Superior temporal gyrus (tissue), 1 donor: ENCODE measurements at regions not wholly inside any gene's neighbourhood (a gene's known extent, or its start where the extent isn't known, plus 50 kb on each side); places are given as distances from the start of the nearest gene placed in this dataset.
A peak's percentile ranks its signal among the peaks of the same experiment; 100 is the strongest.

ENCODE experiments used
- DNase-seq: peaks from one replicate; pipeline ENCODE4 v3.0.0-alpha.2; 2016; ENCODE audit errors: extremely low spot score

DNA sequence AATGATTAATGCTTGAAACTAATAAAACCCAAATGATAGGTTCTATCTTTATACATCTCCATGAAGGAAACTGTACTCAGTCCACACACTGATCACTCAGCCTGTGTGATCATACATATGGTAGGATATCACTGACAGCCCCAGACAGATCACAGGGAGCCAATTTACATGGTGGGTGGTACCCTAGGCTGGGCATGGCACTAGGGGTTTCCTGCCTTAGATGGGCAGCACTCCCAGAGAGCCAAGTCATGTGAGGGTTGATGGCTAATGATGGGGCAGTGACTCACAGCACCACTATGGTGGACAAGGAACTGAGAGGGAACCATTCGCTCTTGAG is 89.6 kb upstream of the PTPRR start:
- no peak for DNase-seq

DNA sequence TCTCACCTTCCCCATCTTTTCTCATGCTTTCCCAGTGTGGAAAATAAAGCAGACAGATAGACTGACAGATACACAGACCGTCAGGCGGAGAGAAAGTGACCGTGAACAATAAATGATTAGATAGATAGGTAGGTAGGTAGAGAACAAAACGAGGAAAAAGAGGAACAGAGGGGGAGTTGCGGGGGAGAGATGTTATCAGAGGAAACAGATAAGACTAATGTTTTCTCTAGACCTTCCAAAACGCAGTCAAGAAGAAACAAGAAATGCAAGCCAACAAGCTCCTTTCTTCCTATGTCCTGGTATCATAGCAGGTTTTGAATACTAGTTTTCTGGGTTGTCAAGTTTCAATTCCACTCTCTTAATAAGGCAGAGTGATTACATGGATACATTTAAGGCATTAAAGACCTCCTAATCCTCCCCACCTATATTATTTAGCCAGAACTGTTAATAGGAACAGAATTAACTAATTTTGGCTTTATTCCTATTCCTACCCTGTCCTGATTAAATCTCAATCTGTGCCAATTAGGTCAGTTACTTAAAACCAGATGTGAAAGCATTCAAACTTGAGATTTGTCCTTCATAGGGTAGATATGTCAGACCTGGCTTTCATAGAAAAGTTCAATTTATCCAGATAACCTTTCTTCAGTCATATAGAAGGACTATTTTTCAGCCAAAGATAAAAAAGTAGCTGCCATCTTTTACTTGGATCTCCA is 89.0 kb upstream of the PTPRR start:
- no peak for DNase-seq

GRCh38 chr12:71008616-71009015 is 88.1 kb upstream of the PTPRR start:
- no peak for DNase-seq

DNA sequence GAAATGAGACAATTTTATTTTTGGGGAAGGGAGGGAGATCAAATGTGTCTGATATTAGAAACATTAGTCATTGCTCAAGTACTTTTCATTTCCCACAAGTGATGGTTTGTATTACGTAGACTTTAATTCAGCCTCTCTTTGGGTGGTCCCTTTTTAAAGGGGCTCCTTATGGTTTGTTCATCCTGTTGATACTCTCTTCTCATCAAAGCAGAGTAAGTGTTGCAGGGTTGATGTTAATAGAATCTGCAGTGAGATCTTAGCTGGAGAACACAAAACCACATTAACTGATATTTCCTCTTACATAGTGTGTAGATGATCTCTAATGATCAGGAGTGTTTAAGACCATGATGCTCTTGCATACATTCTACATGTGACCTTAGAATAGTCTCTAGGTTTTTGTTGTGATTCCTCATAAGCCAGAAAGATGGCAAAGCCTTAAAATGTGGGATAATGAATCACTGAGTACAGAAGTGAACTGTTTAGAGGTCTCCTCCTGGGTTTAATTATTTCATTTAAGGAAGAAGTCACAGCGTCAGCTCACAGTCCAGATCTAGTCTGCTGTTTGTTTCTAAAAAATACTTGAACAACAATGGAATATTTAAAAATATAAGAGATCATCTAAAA is 87.4 kb upstream of the PTPRR start:
- no peak for DNase-seq

- DNase-seq, result no peak
Observed at GRCh38 chr12:71007020-71007419, 86.5 kb upstream of the PTPRR start.

GRCh38 chr12:71005166-71005565 is 84.6 kb upstream of the PTPRR start:
- DNase-seq, result no peak

GRCh38 chr12:71004578-71004977 is 84.0 kb upstream of the PTPRR start:
- no peak for DNase-seq

DNA sequence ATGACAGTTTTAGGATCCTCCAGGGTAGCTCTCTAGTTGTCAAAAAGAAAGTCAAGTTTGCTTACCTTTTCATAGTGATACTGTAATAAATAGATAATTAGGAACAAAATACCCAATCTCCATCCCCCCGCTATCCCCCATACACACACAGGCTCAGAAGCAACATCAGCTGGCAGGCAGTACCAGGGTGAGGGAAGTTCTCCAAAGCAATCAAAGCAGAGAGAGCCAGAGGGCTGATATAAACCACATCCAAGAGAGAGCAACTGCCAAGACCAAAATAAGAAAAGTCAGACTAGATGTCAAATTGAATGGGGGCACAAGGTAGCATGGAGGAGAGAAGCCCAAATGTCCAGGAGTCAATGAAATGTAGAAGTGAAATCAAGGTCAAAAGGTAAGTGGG is 80.2 kb upstream of the PTPRR start:
- DNase-seq, result no peak

DNA sequence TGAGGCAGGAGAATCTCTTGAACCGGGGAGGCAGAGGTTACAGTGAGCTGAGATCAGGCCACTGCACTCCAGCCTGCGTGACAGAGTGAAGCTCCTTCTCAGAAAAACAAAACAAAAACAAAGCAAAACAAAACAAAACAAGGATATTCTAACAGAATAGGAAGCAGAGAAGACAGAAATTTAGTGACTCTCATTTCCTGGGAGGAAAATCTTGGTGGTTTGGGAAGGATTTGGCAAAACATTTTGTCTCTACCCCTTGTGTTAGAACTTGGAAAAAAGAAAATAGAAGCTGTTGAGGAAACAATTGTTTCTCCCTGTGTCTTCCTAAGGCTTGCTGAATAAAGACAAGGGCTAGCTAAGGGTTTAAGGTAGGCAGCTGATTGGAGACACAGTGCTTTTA is 79.7 kb upstream of the PTPRR start:
- DNase-seq, result no peak

DNA sequence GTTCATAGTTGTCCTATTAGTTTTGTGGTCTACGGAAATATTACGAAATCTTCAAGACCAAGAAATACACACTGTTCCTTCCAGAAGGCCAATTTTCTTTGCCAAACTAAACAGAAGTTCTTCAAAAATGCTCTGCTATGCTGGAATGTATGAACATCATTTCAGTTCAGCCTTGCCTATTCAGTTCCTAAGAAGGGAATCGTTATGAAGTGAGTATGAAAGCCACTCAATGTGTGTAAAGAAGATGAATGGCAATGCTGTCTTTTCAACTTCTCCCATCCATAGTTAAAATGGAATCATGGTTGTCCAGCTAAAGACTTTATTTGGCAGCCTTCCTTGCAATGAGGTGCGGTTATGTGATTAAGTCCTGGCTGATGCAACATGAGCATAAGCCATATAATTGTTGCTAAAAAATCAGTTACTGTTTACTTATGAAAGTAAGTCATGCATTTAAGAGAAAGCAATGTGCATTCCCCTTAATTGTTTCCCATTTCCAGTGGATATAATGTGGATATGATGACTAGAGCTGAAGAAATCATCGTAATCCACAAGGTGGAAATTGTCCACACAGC is 73.8 kb upstream of the PTPRR start:
- DNase-seq, result no peak

DNA sequence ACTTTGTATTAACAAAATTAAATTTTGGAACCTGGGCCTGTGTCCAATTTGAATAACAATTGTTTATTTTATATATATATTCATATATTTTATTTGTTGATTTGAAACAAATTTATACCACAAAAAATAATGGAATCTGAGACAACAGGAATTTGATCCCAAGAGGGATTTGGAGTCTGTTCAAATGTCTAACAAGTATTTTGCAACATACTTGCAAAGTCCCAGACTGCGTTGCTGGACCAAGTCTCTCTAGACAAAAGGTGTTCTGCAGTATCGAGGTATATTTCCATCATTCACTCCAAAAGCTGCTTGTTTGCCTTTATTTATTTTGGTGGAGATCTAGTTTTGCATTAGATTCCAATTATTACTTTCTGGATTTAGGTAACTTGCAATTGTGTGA is 68.7 kb upstream of the PTPRR start:
- DNase-seq, result no peak

DNA sequence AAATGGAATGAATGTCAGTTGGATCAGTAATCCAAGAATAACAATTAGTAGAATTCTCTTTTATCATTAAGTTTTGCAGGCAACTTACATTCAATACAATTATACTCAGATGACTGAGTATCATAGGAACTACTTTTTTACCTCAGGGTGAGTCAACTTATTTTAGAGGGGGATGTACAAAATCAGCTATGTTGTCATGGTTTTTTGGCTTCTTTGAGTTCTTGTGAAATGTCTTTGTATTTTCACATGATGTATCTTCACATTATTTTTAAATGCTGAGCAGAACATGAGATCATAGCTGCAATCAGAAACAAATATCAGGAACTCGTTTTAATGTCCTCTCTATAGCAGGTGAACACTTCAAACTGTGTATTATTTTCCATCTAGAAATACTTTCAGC is 65.3 kb upstream of the PTPRR start:
- DNase-seq, result peak; percentile 32

DNA sequence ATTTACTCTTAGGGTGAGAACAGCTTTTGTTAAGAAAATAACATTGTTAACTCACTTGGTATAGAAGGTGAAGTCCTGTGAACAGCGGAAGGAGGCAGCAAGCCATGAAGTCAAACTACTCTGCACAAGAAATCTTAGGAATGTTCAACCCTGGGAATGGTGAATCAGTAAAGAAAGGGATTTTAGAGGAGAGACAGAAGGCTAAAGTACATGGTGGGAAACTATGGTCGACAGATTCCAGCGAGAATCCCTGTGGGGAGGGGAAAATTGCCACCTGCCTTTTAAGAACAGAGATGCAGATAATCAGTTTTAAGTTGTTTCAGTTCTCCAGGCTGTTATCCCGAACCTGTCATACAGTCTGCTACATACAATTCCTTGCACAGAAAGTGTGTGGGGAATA is 63.2 kb upstream of the PTPRR start:
- DNase-seq, result no peak

DNA sequence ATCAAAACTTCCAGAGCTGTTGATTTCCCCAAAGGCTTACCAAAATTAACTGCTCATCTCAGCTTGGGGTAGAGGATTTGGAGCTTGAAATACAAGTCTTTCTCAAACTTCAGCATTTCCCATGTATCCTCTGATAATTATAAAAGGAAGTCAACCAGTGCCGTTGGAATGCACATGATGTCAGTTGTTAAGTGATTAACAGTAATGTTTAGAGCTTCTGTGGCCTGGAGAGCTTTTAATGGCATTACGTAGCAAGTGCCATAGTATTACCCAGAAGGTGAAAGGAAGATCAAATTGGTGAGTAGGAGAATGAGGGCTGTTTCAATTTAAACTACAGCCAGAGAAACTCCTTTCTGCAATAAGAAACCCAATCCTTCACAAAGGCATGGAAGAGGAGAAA is 62.5 kb upstream of the PTPRR start:
- no peak for DNase-seq

GRCh38 chr12:70982286-70982685 is 61.7 kb upstream of the PTPRR start:
- no peak for DNase-seq

- DNase-seq, result no peak
Observed at GRCh38 chr12:70971001-70971794, 50.7 kb upstream of the PTPRR start.
